GM21390 (cell line): ENCODE measurements at regions not wholly inside any gene's neighbourhood (a gene's known extent, or its start where the extent isn't known, plus 50 kb on each side); places are given as distances from the start of the nearest gene placed in this dataset.
A peak's percentile ranks its signal among the peaks of the same experiment; 100 is the strongest.

ENCODE experiments used
- ATAC-seq: cut with Tn5 transposase; IDR thresholded peaks from one replicate; pipeline ENCODE4 v1.9.1; 2021; ENCODE audit not compliant: unreplicated experiment

- no peak for ATAC-seq
These were observed 51.3 kb upstream of the PTPN3 start for GRCh38 chr9:109549386-109549785.

GRCh38 chr9:109551651-109552050, 53.5 kb upstream of the PTPN3 start:
- no peak for ATAC-seq

DNA sequence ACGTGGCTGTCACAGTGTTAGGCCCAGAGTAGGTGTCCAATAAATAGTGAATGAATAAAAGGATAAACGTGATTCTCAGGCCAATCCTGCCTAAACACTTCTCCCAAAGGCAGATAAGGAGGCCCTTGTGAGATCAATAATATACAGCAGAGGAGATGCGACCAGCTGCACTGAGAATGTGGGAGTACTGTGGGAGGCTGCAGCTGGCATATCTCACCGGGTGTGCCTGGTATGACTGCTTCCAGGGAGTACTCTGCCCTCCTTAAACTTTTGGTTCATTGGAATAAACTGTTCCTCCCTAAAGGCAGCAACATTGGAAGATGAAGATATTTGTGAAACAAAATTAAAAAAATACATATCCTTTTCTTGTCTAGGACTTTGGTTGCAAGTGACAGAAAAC, 57.1 kb upstream of the PTPN3 start:
- ATAC-seq: no peak

DNA sequence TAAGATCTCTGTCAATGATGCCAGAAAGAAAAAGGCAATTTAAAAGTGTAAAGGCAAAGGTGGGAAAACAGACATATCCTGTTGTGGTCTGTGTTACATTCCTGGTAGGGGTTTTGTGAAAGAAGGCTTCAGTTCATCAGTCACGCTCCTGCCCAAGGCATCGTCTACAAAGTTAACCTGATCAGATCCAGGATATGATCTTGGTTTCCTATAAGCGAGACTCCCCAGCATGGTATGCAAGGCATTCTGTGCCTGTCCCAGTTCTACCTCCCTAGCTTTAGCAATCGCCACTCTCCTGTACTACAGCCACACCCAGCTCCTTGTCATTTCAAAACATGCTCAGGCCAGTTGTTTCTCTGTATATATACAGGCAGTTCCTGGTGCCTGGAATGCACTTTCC, 58.0 kb upstream of the PTPN3 start:
- no peak for ATAC-seq

GRCh38 chr9:109556786-109557185, 58.7 kb upstream of the PTPN3 start:
- no peak for ATAC-seq

DNA sequence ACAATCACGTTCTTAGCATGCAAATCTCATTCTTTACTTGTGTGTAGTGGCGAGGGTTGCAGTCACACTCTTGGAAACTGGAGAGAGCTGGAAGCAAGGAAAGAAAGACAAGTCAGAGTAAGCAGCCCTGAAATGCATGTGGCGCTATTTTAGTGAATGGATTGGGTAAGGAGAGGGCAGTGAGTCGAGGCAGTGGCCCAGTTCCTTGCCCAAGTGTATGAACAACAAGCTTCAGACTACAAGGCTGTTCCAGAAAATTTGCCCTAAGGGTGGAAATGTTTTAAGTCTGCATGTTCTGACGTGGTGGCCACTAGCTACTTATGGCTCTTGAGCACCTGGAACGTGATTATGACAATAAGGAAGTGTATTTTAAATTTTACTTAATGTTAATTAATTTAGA, 59.4 kb upstream of the PTPN3 start:
- ATAC-seq: no peak

DNA sequence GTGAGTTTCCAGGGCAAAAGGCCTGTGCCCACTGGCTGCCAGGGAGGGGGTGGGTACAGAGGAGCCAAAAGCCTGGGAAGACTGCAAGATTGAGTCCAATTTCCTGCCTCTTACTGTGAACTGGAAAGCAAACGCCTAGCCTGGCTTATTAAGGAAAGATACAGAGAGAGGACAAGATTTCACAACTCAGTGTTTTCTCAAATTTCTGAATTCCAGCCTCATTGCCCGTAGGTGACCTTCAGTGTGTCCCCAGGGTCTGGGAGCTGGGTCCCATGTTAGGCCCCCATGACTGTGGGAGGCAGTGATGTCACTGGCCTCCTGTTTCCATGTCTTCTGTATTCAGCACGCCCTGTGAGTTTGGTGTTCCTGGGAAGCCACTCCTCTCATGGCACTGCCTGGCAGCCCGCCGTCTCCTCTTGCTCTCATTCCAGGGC, 60.6 kb upstream of the PTPN3 start:
- no peak for ATAC-seq

GRCh38 chr9:109560470-109561132, 62.5 kb upstream of the PTPN3 start:
- no peak for ATAC-seq

DNA sequence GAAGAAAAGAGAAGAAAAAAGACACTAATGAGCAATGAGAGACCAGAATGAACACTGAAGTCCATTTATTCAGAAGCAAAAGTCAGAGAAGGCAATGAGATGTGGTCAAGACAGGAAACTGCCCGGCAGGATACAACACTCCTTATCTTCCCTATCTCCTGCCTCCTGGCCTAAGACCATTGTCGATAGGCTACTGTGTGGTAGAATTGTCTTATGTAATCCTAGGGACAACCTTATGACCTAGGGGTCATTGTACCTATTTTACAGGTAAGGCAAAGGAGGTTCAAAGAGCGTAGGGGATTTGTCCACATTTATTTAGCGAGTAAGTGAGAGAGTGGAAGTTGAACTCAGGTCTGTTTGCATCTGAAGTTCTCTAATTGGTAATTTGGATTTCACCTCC, 63.0 kb upstream of the PTPN3 start:
- ATAC-seq: no peak

GRCh38 chr9:109568089-109568488, 70.0 kb upstream of the PTPN3 start:
- ATAC-seq: no peak

DNA sequence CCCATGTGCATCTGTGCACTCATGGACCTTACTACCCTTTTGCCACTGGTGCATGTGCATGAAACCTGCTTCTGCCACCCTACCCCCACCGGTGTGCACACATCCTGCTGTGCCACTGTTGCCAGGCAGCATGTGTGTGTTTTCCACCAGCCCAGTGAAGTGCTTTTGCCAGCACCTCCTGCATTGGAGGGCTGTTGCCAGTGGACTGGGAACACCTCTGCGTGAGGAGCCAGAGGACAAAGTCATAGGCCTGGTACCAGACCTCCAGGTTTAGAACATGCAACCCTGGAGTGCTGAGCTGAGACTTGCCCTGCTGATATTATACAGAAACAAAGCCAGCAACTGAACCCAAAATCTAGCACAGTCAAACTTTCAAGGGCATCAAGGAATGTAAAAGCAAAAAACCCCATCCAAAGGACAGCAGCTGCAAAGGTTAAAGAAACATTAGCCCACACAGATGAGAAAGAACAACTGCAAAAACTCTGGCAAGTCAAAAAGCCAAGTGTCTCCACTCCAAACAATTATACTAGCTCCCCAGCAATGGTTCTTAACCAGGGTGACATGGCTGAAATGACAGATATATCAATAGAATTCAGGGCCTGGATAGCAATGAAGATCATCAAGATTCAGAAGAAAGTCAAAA, 70.6 kb upstream of the PTPN3 start:
- ATAC-seq: no peak

- ATAC-seq: peak; percentile 72
These were observed 76.2 kb upstream of the PTPN3 start for GRCh38 chr9:109574061-109574882.

- ATAC-seq: no peak
These were observed 78.7 kb upstream of the PTPN3 start for GRCh38 chr9:109576762-109577161.

DNA sequence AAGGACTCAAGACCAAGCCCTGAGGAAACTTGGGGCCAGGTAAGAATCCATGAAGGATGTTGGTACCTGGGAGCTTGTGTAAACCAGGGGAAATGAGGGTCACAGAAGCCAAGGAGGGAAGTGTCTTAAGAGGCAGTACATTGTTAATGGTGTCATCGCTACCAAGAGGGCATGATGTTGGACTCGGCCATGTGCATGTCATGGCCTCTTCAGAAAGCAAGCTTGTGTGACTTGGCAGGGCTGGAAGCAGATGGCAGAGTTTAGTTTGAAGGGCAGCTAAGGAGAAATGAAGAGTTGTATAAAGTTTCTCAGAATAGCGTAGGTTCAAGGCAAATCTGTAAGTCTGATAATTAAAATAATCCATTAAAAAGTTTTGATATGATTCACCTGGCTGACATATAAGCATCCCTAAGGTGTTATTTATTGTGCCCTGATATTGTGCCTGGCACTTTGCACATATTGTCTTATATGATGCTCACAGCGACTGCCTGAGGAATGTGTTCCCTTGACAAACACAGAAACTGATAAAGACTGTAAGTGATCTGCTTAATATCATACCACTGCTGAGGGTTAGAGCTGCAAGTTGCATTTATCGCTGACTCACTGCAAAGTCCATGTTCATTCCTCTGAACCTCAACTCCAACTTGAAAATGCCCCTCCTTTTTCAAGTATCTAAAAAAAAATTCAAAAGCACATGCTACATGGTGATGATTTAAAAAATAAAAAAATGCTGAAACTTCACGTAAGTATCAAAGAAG, 81.3 kb upstream of the PTPN3 start:
- ATAC-seq: no peak

DNA sequence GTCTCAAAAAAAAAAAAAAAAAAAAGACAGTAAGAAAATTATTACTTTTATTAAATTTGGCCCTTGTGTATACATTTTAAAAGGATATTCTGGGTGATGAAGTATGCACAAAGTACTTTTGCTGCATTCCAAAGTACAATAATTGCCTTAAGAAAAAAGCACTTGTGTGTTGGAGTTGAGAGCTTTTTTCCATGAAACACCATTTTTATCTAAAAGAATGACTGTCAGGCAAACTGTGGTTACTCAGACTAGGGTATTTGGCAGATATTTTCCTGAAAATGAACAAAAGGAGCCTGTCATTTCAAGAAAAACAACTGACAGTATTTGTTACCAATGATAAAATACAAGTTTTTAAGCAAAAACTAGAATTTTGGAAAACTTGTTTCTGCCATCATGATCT, 84.3 kb upstream of the PTPN3 start:
- ATAC-seq: no peak

DNA sequence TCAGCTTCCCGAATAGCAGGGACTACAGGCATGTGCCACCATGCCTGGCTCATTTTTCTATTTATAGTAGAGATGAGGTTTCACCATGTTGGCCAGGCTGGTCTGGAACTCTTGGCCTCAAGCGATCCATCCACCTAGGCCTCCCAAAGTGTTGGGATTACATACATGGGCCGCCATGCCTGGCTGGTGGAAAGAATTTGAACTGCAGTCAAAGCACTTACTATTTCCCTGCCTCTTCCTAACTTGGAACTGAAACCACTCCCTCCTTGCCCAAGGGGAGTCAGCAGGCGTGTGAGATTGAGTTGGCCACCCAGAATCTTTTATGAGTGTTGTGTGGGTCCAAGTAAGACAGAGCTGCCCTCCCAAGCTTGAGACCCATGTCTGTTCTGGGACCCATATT, 86.1 kb upstream of the PTPN3 start:
- ATAC-seq: no peak

DNA sequence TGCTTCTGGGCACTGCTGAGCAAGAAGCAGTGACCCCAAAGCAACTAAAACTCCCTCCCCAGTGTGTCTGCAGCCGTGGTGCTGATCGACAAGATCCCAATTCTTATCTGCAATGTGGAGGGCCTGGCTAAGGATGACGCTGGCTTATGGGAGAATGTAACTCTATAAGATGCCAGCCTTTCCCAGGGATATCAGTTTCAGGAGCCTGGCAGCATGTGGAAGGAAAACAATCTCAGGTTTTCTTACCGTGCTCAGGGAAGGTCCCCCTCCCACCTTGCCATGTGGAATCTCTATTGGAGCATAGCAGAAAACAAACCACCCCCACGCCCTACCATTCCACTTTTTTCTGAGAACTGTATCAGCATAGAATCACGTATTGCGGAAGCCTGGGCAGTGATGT, 87.7 kb upstream of the PTPN3 start:
- no peak for ATAC-seq

DNA sequence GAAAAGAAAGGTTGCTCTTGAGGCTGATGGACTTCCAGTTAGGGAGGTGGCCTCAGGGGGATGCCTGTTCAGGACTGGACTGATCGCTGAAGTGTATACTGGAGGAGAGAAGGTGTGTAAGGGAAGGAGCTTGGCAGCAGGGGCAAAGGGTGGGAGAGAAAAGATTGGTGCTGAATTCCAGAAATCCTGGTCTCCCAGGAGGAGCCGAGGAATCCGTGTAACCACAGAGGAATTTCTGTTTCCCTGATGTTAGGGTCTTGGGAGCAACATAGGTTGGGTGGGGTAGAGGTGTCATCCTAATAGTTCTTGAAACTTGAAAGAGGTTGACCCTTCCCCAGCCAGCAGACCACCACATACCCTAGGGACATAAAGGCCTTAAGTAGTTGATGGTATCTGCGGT, 88.9 kb upstream of the PTPN3 start:
- no peak for ATAC-seq

DNA sequence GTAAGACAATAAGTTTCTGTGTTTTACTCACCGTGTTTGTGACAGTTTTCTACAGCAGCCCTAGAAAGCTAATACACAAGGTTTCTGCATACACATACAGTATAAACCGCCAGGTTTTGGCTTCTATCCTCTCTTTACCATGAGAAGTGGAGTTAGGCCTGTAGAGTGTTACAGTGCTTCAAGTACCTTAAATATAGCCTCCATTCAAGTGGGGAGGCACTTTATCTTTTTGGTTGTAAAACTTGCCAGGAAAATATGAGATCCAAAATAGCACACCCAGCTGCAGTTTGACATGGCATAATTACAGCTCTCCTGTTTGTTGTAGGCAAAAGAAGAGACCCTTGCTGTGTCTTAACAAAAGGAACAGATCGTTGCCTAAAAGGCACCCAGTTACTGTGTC, 90.3 kb upstream of the PTPN3 start:
- no peak for ATAC-seq

- no peak for ATAC-seq
These were observed 92.9 kb upstream of the PTPN3 start for GRCh38 chr9:109590966-109591365.

- ATAC-seq: no peak
These were observed 93.6 kb upstream of the PTPN3 start for GRCh38 chr9:109591691-109592090.
